CMK (cell line): ENCODE measurements at regions not wholly inside any gene's neighbourhood (a gene's known extent, or its start where the extent isn't known, plus 50 kb on each side); places are given as distances from the start of the nearest gene placed in this dataset.
"Not testable (repeated sequence)": the region's sequence is repeated elsewhere in the genome, so short reads cannot be mapped to it uniquely, and the experiment has no call there.

Experiments used
- DNase-seq: peaks from one replicate; pipeline ENCODE4 v3.0.0-alpha.2; 2010; ENCODE audit warnings: low read depth

- no peak for DNase-seq
Observed at GRCh38 chr11:26839911-26840698, 118.2 kb upstream of the SLC5A12 start.

DNA sequence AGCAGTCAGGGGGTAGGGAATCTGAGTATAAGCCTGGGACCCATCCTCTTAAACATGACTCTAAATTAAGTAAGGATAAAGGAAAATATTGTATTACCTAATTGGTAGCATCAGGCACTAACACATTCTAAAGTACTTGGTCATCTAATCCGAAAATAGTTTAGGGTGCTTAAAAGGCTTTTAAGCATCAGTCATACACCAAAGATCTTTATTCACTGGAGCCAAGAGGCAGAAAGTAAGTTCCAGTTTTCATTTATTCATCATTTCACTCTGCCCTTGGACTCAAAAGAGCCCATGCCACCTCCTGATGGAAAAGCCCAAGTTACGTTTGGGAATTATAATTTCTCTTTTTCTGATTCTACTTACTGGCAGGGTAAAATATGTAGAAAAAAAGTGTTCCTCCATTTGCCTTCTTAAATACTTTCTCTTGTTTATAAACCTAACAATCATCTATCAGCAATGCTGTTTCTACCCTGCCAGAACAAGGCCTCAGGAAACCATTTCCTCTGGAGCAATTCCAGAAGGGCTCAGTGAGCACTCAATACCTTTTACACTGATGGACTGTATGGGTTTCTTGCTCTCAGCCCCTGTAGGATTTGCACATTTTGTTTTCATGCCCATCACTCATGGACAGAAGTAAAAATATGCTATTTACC lies 120.1 kb upstream of the SLC5A12 start:
- no peak for DNase-seq

GRCh38 chr11:26842478-26843282 lies 120.8 kb upstream of the SLC5A12 start:
- no peak for DNase-seq

DNA sequence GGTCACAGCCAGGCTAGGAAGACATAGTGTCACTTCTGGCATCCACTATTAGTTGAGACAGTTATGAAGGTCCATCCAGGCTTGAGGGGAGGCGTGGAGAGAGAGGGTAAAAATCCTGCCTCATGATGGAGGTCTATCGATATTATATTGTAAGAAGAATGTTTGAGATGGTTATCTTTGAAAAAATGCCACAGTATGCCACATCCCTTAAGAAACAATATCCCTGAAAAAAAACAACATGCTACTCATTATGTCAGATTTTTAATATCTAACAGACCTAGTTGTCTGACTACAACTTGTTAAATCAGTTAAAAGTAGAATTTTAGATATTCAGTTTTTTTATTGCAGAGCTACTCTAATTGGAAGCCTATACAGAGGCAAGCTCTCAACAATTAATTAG lies 121.7 kb upstream of the SLC5A12 start:
- no peak for DNase-seq

DNA sequence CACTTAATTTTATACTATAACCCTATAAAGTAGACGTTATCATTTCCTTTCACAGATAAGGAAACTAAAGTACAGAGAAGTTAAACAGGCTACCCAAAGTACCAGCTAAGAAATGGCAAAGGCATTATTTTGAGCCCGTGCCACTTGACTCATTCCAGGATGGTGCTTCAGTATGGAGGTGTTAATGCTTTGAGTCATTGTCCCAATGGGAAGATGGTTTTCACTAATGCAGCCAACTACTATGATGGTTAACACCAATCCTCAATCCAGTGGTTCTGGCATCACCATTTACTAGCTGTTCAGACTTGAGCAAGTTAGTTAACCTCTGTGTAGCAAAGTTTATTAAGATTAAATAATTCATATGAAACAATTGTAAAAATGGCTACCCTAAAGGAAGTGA lies 123.1 kb upstream of the SLC5A12 start:
- DNase-seq = no peak

GRCh38 chr11:26846227-26846626 lies 124.4 kb upstream of the SLC5A12 start:
- DNase-seq = no peak

GRCh38 chr11:26847459-26847858 lies 125.6 kb upstream of the SLC5A12 start:
- DNase-seq = no peak

GRCh38 chr11:26847977-26848376 lies 126.1 kb upstream of the SLC5A12 start:
- no peak for DNase-seq

DNA sequence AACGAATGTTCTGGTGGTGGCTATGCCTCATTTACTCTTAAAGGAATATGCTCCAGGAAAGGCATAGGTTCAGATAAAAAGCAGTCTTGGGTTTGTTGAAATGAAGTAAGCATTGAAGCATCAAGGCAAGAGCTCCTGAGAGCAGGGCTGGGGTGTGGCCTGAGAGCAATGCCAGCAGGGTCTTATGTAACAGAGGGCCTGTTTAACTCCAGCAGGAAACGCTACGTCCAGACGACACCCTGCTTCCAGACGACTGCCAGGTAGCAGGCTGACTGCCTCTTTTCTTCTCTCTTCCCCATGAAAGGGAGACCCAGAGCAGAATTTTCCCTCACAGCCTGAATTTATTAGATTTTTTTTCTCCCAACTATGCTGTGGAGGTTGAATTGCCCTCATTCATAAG lies 127.2 kb upstream of the SLC5A12 start:
- no peak for DNase-seq

- DNase-seq = no peak
Observed at GRCh38 chr11:26851291-26851690, 129.4 kb upstream of the SLC5A12 start.

- DNase-seq = no peak
Observed at GRCh38 chr11:26851696-26852095, 129.8 kb upstream of the SLC5A12 start.

DNA sequence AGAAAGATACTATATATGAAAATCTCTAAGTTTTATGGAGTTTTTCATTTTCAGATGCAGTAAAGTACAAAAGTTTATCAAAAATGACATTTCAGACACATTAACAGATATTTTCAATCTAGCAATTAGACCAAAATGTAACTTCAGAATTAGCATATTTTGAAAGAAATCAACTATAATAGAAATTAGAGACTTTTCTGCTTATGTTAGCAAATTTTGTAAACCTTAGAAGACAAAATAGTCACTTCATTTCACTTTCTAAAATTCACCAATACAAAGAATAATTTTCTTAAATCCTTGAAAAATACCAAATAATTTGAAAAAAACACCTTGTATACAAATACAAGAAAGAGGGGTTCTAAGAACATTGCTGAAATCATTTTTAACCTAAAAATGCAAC lies 135.8 kb upstream of the FIBIN start:
- no peak for DNase-seq

- no peak for DNase-seq
Observed at GRCh38 chr11:26859416-26859815, 134.5 kb upstream of the FIBIN start.

DNA sequence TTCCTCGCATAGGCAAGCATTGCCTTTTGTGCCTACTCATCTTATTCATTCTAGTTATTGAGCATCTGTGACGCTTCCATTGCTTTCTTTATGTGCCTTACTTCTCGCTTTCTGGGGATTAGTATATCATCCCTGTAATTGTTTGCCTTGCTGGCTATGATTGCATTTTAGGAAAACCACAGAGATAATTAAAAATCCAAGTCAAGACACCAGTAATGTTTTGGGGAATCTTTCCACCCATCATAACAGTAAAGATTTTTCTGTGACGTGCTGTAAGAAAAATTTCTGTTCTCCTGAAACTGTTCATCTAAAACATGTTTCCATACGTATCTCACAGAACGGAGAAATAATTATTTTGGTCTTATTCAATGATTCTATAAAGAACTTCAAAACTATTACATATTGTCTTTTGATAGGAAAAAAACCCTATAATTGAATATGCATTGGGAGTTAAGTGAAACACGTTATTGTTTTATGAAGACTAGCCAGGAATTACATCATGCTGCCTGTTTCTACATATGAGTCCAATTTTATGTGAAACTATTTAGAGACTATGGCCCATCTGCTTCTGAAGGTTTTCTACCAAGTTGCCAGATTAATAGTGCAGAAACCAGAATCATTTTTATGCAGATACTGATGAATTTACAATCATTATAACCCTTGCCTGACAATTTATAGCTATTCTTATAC lies 133.7 kb upstream of the FIBIN start:
- DNase-seq = no peak

DNA sequence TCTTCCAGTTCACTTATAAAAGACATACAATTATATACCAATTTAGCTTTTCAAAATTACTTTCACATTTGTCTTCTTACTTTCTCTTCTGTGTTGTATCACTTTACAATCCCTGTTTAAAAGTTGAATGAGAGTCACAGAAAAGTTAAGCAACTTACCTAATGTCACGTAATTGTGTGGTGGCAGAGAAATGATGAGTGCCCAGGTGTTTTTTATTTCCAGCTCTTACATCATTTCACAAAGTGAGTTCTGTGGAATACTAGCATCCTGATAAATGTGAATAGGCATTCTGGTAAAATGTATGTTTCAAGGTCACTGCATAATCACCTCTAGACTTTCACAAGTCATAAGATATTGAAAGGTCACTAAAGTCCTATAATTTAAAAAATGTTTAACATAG lies 133.0 kb upstream of the FIBIN start:
- DNase-seq = no peak

GRCh38 chr11:26862801-26863200 lies 131.1 kb upstream of the FIBIN start:
- DNase-seq = no peak

DNA sequence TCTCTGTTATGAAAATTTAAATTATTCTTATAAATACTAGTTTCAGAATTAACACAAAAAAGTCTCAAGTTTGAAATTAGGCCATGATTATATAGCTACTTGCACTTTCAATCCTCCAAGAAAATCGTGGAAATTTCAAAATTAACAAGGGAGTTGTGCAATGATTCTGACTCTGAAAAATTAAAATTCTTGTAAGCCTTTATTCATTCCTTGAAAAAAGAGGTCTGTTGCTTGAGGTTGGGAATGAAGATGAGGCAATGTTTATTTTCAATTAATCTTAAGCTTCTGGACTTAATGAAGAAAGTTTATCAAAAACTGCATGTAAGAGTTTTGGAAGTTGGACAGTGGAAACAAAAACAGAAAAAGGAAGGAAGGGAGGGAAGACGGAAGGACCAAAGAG lies 128.2 kb upstream of the FIBIN start:
- DNase-seq = no peak

DNA sequence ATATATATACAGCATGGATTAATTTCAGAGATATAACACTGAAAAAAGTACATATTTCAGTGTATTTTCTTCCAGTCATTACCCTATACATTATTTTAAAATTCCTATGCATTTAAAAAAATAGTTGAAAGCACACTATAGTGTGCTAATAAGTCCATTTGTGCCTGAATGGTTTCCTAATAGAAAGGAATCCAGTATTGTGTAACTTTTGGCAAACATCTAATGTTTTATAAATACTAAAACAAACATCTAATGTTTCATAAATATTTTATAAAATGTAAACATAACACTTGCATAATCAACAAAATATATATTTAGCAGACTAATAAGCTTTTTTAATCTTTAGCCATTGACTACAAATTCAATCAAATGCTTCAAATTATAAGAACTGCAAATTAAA lies 126.6 kb upstream of the FIBIN start:
- no peak for DNase-seq

DNA sequence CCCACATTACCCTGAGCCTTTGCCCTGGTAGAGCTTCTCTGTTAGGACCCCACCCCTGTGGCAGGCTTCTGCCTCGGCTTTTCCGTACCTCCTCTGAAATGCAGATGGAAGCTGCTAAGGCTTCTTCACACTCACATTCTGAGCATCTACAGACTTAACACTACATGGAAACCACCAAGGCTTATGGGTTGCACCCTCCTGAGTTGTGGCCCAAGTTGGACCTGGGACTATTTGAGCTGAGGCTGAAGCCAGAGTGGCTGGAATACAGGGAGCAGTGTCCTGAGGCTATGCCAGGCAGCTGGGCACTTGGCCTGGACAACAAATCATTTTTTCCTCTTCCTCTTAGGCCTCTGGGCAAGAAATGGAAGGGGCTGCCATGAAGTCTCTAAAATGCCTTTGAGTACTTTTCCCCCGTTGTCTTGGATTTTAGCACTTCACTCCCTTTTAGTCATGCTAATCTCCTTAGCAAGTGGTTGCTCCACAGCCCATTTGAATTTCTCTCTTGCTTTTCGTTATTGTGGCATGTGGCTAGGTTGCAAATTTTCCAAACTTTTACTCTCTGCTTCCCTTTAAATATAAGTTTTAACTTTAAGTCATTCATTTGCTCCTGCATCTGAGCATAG lies 114.8 kb upstream of the FIBIN start:
- DNase-seq = no peak

DNA sequence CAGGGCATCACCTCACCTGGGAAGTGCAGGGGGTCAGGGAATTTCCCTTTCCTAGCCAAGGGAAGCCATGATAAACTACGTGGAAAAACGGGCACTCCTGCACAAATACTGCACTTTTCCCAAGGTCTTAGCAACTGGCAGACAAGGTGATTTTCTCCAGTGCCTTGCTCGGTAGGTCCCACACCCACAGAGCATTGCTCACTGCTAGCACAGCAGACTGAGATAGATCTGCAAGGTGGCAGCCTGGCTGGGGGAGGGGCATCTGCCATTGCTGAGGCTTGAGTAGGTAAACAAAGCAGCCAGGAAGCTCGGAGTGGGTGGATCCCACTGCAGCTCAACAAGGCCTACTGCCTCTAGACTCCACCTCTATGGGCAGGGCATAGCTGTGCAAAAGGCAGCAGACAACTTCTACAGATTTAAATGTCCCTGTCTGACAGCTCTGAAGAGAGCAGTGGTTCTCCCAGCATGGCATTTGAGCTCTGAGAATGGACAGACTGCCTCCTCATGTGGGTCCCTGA lies 111.5 kb upstream of the FIBIN start:
- not testable (repeated sequence) for DNase-seq

DNA sequence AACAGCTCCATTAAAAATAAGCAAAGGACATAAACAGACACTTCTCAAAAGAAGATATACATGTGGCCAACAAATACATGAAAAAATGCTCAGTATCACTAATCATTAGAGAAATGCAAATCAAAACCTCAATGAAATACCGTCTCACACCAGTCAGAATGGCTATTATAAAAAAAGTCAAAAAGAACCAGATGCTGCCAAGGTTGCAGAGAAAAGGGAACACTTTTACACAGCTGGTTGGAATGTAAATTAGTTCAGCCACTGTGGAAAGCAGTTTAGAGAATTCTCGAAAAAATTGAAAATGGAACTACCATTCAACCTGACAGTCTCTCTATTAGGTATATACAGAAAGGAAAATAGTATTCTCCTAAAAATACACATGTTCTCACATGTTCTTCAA lies 102.4 kb upstream of the FIBIN start:
- no peak for DNase-seq

GRCh38 chr11:26896719-26897118 lies 97.2 kb upstream of the FIBIN start:
- no peak for DNase-seq
